CD4-positive, CD25-positive, alpha-beta regulatory T cell (primary cell): ENCODE measurements at regions not wholly inside any gene's neighbourhood (a gene's known extent, or its start where the extent isn't known, plus 50 kb on each side); places are given as distances from the start of the nearest gene placed in this dataset.

Experiments
- ATAC-seq, 2 donors: fragments of 150-1000 bp; cut with Tn5 transposase; one replicate each; pipeline ENCODE4 v1.10.0; 2021; ENCODE audit warnings: low read depth in 2 of 2, moderate number of reproducible peaks in 2 of 2, moderate library complexity in 1 of 2
- DNase-seq, 3 donors: peaks; one replicate each; pipeline versions ENCODE4 v3.0.0 to v3.0.0-alpha.2; 2012 to 2022; ENCODE audit warnings: mixed read lengths in 1 of 3
- H3K27ac ChIP-seq: one replicate; pipeline ENCODE4 v1.7.0; 2013; ENCODE audit warnings: mild to moderate bottlenecking, low read length; ENCODE audit not compliant: insufficient read depth, poor library complexity, severe bottlenecking
- H3K27me3 ChIP-seq: one replicate; pipeline ENCODE4 v1.7.0; 2013; ENCODE audit warnings: low read length; ENCODE audit not compliant: control insufficient read depth, insufficient read depth
- H3K36me3 ChIP-seq: one replicate; pipeline ENCODE4 v1.7.0; 2013; ENCODE audit warnings: mild to moderate bottlenecking, low read length, moderate library complexity; ENCODE audit not compliant: control insufficient read depth, insufficient read depth
- H3K4me1 ChIP-seq: 2 replicates; pipeline ENCODE4 v1.7.0; 2013; ENCODE audit warnings: mild to moderate bottlenecking, low read length; ENCODE audit not compliant: insufficient read depth, control insufficient read depth, poor library complexity, severe bottlenecking
- H3K4me3 ChIP-seq: one replicate; pipeline ENCODE4 v1.7.0; 2013; ENCODE audit warnings: low read depth, mild to moderate bottlenecking, low read length, moderate library complexity
- H3K9me3 ChIP-seq, 2 experiments: 1 replicate in 1 of 2; 2 replicates in 1 of 2; pipeline ENCODE4 v1.7.0; 2013; ENCODE audit warnings: low read length in 2 of 2, mild to moderate bottlenecking in 1 of 2, moderate library complexity in 1 of 2; ENCODE audit not compliant: control insufficient read depth in 2 of 2
- H3K27ac Mint-ChIP-seq, 3 donors: one replicate each; pipeline ENCODE4 v1.8.0; 2020 to 2022; ENCODE audit warnings: mild to moderate bottlenecking in 3 of 3, mixed read lengths in 3 of 3, moderate library complexity in 2 of 3
- H3K27me3 Mint-ChIP-seq: one replicate; pipeline ENCODE4 v1.8.0; 2022; ENCODE audit warnings: mild to moderate bottlenecking, mixed read lengths
- H3K36me3 Mint-ChIP-seq: one replicate; pipeline ENCODE4 v1.8.0; 2020; ENCODE audit warnings: mixed read lengths
- H3K4me1 Mint-ChIP-seq, 4 donors: one replicate each; pipeline ENCODE4 v1.8.0; 2020 to 2022; ENCODE audit warnings: mixed read lengths in 4 of 4, mild to moderate bottlenecking in 1 of 4
- H3K4me3 Mint-ChIP-seq, 4 donors: one replicate each; pipeline ENCODE4 v1.8.0; 2020 to 2022; ENCODE audit warnings: mild to moderate bottlenecking in 4 of 4, mixed read lengths in 4 of 4, moderate library complexity in 3 of 4
- H3K9me3 Mint-ChIP-seq, 7 donors: one replicate each; pipeline ENCODE4 v1.8.0; 2020 to 2022; ENCODE audit warnings: mixed read lengths in 7 of 7, mild to moderate bottlenecking in 3 of 7, moderate library complexity in 2 of 7

DNA sequence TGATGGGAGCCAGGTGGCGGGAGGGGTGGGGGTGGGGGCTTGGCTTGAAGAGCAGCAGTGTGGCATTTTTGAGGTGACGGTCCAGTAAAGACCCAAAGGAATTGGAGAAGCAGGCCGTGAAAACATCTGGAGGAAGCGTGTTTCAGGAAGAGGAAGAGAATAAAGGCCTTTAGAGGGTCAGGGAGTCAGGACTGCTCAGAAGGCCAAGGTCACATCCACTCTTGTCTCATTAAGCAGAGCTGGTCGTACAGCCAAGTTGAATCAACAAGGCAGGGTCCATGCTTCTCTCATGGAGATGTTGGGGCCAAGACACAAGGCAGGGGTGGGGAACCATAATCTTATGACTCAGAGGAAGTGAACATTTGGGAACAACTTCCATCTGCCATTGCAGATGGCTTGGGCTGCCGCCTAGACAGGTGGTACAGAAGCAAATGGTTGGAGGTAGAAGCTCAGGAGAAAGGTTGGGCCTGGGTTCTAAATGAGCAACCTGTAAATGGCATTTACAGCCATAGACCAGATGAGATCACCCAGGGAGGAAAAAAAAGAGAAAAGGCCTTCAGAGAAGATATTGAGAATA, 179.6 kb downstream of the TTLL2 start:
- DNase-seq (no peak), ATAC-seq (no peak)
- no peaks in the 10 kb centered on the region for H3K9me3 ChIP-seq
- H3K36me3 ChIP-seq, result no peaks in the 10 kb centered on the region
- Mint-ChIP-seq H3K4me1 (no peaks in the 10 kb centered on the region), H3K4me3 (no peak overlapping the region), H3K27ac (no peak overlapping the region), H3K9me3 (no peaks in the 10 kb centered on the region), H3K27me3 (no peaks in the 10 kb centered on the region), H3K36me3 (no peaks in the 10 kb centered on the region)
- no peaks in the 10 kb centered on the region for H3K4me1 ChIP-seq
- H3K27me3 ChIP-seq, result no peaks in the 10 kb centered on the region
- H3K27ac ChIP-seq, result no peak overlapping the region
- H3K4me3 ChIP-seq, result no peak overlapping the region

DNA sequence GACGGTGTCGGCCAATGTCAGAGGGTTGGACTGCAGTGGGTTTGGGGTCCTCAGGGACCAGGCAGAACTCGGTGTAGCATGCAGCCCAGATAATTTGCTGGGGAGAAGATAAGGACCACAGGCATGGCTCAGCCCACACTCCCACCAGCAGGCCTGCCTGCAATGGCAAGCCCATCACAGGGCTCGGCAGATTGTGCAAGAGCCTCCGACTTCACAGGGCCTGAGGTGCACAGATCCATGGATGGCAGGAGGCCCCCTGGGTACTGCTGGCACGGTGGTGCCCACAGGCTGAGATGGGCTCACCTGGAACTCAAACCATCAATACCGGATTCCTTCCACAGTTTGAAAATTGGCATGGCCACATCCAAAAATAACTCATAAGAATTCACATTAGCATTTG, 180.3 kb downstream of the TTLL2 start:
- Mint-ChIP-seq H3K27ac (peak overlapping the region in 1 of 3 donors; percentile 76), H3K27me3 (no peaks in the 10 kb centered on the region), H3K4me1 (no peaks in the 10 kb centered on the region), H3K36me3 (no peaks in the 10 kb centered on the region), H3K4me3 (no peak overlapping the region), H3K9me3 (no peaks in the 10 kb centered on the region)
- no peak for DNase-seq
- no peaks in the 10 kb centered on the region for H3K9me3 ChIP-seq
- no peaks in the 10 kb centered on the region for H3K27me3 ChIP-seq
- H3K4me1 ChIP-seq, result no peaks in the 10 kb centered on the region
- ATAC-seq, result no peak
- H3K4me3 ChIP-seq, result no peak overlapping the region
- no peak overlapping the region for H3K27ac ChIP-seq
- no peaks in the 10 kb centered on the region for H3K36me3 ChIP-seq

DNA sequence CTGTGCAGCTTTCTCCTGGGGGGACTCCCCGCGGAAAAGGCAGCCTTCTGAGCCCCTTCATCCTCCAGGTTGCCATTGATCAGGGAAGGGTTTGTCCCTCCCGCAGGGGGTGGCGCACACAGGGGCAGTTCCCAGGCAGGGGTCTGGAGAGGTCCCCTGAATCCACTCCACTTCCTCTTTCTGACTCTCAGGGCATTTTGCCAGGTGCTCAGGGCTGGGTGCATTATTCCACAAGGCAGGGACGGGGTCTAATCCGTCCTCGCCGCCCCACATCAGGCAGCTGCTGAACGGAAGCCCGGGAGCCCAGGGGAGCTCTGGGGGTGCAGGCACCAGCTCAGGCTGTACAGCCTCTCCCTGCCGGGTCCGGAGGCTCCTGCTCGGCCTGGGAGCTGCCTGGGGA, 180.9 kb downstream of the TTLL2 start:
- H3K9me3 ChIP-seq, result no peaks in the 10 kb centered on the region
- H3K27me3 Mint-ChIP-seq, result no peaks in the 10 kb centered on the region
- H3K36me3 ChIP-seq, result no peaks in the 10 kb centered on the region
- H3K36me3 Mint-ChIP-seq, result no peaks in the 10 kb centered on the region
- H3K4me1 ChIP-seq, result no peaks in the 10 kb centered on the region
- no peak overlapping the region for H3K4me3 ChIP-seq
- DNase-seq, result no peak
- no peaks in the 10 kb centered on the region for H3K4me1 Mint-ChIP-seq
- H3K27me3 ChIP-seq, result no peaks in the 10 kb centered on the region
- H3K4me3 Mint-ChIP-seq, result no peak overlapping the region
- no peak overlapping the region for H3K27ac ChIP-seq
- peak overlapping the region in 1 of 3 donors; percentile 76 for H3K27ac Mint-ChIP-seq
- no peak for ATAC-seq
- no peaks in the 10 kb centered on the region for H3K9me3 Mint-ChIP-seq

DNA sequence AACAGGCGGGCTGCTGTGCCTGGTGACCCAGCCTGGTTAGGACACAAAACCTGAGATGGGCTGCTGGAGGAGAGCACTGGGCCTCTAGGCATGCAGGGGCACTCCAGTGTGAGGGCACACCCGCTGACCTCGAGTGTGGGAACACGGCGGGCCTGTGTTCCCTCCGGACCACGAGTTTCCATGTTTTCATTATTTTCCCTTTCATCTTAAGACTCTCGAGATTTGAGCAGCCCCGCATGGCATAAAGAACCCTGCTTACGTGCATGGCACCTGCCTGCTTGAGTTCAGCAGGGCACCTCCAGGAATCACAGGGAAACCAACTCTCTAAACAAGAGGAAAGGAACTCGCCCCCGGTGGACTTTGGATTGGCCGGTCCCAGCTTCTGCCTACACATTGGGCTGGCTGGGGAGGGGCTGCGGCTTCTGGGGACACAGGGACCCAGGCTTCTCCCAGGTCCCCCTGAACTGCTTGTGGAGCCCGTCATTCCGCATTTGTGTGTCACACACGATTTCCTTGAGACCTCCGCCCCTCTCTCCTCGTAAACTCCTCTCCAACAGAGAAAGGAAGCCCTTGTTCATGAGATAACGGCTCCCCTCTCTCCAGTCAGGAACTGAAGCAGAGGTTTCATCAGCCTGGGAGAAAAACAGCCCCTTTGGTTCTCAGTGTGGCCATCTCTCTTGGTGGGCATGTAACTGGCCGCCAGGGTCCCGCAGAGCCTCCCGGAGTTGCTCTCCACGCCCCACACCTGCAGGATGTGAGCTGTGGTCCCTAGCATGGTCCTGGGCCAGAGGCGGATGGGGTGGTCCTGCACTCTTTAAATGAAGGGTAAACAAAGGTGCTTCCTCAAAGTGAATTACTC, 181.8 kb downstream of the TTLL2 start:
- Mint-ChIP-seq H3K4me3 (no peak overlapping the region), H3K36me3 (no peaks in the 10 kb centered on the region), H3K9me3 (no peaks in the 10 kb centered on the region), H3K27me3 (no peaks in the 10 kb centered on the region), H3K27ac (no peak overlapping the region), H3K4me1 (no peaks in the 10 kb centered on the region)
- no peak for DNase-seq
- Histone ChIP-seq H3K4me1 (no peaks in the 10 kb centered on the region), H3K27ac (no peak overlapping the region), H3K36me3 (no peaks in the 10 kb centered on the region), H3K27me3 (no peaks in the 10 kb centered on the region), H3K4me3 (no peak overlapping the region), H3K9me3 (no peaks in the 10 kb centered on the region)
- ATAC-seq, result no peak

DNA sequence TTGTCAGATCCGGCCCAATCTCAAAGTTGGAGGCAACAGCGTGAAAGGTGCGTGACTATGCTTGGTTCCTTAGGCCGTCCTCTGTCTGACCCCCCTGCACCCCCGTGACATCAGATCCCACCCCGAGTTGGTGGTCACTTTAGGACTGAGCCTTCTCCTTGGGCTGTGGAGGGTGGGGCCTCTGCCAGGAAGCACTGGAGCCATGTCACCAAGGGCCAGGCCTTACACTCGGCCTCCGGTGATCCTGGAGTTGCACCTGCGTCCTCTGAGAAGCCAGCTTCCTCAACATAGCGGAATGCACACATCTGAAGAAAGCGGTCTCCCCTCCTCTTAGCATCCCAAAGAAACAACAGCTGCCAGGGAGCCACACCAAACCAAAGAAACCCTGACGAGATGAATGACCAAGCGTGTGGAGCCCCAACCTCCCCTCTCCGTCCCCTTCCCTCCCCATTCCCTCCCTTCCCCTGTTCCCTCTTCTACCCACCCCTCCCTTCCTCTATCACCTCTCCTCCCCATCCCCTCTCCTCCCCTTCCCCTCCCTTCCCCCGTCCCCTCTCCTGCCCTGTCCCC, 182.6 kb downstream of the TTLL2 start:
- no peak overlapping the region for H3K27ac Mint-ChIP-seq
- no peak overlapping the region for H3K4me3 Mint-ChIP-seq
- DNase-seq (no peak), ATAC-seq (no peak)
- Histone ChIP-seq H3K27ac (no peak overlapping the region), H3K27me3 (no peaks in the 10 kb centered on the region), H3K36me3 (no peaks in the 10 kb centered on the region), H3K9me3 (no peaks in the 10 kb centered on the region), H3K4me3 (no peak overlapping the region), H3K4me1 (no peaks in the 10 kb centered on the region)
- H3K4me1 Mint-ChIP-seq, result no peaks in the 10 kb centered on the region
- no peaks in the 10 kb centered on the region for H3K9me3 Mint-ChIP-seq
- no peaks in the 10 kb centered on the region for H3K36me3 Mint-ChIP-seq
- H3K27me3 Mint-ChIP-seq, result no peaks in the 10 kb centered on the region

DNA sequence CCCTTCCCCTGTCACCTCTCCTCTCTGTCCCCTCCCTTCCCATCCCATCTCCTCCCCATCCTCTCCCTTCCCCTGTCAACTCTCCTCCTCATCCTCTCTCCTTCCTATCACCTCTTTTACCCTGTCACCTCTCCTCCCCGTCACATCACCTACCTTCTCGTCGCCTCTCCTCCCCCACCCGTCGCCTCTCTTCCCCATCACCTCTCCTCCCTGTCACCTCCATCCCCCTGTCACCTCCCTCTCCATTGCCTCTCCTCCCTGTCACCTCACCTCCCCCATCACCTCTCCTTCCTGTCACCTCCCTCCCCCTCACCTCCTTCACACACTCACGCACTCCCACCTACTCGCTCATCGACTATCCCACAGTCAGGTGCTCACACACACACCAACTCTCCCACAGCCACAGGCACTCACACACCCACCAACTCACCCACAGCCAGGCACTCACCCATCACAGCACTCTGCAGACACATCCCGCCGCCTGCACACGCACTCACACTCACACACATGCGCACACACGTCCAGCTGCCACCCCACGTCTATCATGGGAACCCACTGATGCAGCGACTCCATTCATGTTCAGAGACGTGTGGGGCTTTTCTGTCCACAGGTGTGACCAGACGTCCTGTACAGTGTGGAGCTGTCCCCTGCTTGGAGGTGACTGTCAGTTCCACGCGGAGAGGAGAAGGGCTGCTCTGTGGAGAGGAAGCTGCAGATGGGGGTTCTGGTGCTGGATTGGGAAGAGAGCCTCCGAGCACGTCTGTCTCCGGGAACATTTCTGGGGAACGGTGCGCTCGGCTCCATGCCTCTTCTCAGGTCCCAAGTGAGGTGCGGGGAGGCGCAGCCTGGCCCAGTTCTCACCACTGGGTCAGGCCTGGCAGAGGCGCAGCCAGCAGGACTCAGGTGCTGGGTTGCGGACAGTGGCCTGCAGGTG, 184.3 kb downstream of the TTLL2 start:
- Histone ChIP-seq H3K27me3 (no peaks in the 10 kb centered on the region), H3K36me3 (no peaks in the 10 kb centered on the region), H3K4me3 (no peak overlapping the region), H3K27ac (no peak overlapping the region), H3K4me1 (no peaks in the 10 kb centered on the region), H3K9me3 (no peaks in the 10 kb centered on the region)
- Mint-ChIP-seq H3K9me3 (no peaks in the 10 kb centered on the region), H3K36me3 (no peaks in the 10 kb centered on the region), H3K27ac (no peak overlapping the region), H3K4me3 (no peak overlapping the region), H3K27me3 (no peaks in the 10 kb centered on the region), H3K4me1 (no peaks in the 10 kb centered on the region)
- ATAC-seq (no peak), DNase-seq (no peak)

DNA sequence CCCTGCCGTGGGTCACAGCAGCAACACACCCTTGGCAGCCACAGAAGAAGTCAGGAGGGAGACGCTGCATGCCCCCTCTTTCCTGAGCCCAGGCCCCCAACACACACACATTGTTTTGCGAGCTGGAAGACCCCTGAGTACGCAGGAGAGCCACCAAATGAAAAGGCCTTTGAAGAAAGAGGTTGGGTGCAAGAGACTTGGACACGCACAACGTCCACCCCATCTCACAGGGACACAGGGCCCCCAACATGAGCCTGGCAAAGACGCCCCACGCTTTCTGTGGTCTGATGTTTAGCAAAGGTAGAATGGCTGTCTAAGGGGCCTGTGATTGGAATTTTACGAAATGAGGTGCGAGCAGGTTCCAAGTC, 185.0 kb downstream of the TTLL2 start:
- ATAC-seq, result no peak
- Histone ChIP-seq H3K9me3 (no peaks in the 10 kb centered on the region), H3K27ac (no peak overlapping the region), H3K27me3 (no peaks in the 10 kb centered on the region), H3K4me1 (no peaks in the 10 kb centered on the region), H3K4me3 (no peak overlapping the region), H3K36me3 (no peaks in the 10 kb centered on the region)
- Mint-ChIP-seq H3K9me3 (no peaks in the 10 kb centered on the region), H3K4me3 (no peak overlapping the region), H3K36me3 (no peaks in the 10 kb centered on the region), H3K27ac (no peak overlapping the region), H3K27me3 (no peaks in the 10 kb centered on the region), H3K4me1 (no peaks in the 10 kb centered on the region)
- DNase-seq, result no peak
